Cardiac muscle cell (in vitro differentiated cells and primary cell): ENCODE measurements at regions not wholly inside any gene's neighbourhood (a gene's known extent, or its start where the extent isn't known, plus 50 kb on each side); places are given as distances from the start of the nearest gene placed in this dataset.

Source experiments
- DNase-seq, 2 donors: peaks; one replicate each; pipeline versions ENCODE4 v3.0.0 to v3.0.0-alpha.2; 2010 to 2017; ENCODE audit warnings: low read depth in 1 of 2, low spot score in 1 of 2
- H3K27ac ChIP-seq: fragments of 200-600 bp; sonication (generic); 2 replicates; pipeline ENCODE4 v1.5.1; 2016
- H3K27me3 ChIP-seq: fragments of 200-600 bp; sonication (generic); 2 replicates; pipeline ENCODE4 v1.6.0; 2016; ENCODE audit warnings: control low read depth
- H3K36me3 ChIP-seq: fragments of 200-600 bp; sonication (generic); 2 replicates; pipeline ENCODE4 v1.5.1; 2016; ENCODE audit warnings: control low read depth
- H3K4me1 ChIP-seq: fragments of 200-600 bp; sonication (generic); 2 replicates; pipeline ENCODE4 v1.8.1; 2017; ENCODE audit warnings: low read depth, mild to moderate bottlenecking, mixed run types
- H3K4me3 ChIP-seq: fragments of 200-600 bp; sonication (generic); 2 replicates; pipeline ENCODE4 v1.5.1; 2016; ENCODE audit warnings: mild to moderate bottlenecking
- H3K9me3 ChIP-seq: fragments of 200-600 bp; sonication (generic); 2 replicates; pipeline ENCODE4 v1.5.1; 2017; ENCODE audit warnings: low read depth, mild to moderate bottlenecking, control low read depth
- TF ChIP-seq, protein P1 (sequence below): IDR thresholded peaks from 2 replicates; pipeline ENCODE4 v1.5.1; 2012; ENCODE audit warnings: low read depth, mild to moderate bottlenecking, low read length

DNA sequence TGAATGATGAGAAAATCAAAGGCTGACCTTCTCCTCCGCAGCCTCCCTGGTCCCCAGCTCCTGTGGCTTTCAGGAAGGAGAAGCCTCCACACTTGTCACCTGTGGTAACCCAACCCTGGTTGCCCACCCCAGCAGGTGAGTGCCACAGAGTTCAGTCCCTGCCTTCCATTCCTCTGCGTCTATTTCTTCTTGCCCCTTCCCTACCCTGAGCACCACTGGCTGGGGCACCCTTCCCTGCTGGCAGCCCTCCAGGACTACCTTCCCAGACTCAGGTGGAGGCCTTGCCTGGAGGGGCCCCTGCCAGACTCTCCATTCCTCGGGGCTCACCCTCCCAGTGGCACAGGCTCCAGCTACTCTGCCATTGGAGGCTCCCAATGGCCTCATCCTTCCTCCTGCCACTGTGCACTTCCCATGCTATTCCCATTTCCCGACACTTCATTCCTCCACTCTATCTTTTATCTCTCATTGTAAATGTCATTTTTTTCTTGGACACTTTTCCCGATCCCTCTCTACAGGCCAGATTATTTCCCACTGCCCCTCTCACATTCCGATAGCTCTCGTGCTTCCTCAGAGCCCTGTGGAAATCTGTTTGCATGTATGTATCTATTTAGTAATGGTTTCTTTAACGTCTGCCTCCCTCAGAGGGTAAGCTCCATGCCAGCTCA is 90.6 kb upstream of the PCBD1 start:
- TF ChIP-seq, protein P1, sequence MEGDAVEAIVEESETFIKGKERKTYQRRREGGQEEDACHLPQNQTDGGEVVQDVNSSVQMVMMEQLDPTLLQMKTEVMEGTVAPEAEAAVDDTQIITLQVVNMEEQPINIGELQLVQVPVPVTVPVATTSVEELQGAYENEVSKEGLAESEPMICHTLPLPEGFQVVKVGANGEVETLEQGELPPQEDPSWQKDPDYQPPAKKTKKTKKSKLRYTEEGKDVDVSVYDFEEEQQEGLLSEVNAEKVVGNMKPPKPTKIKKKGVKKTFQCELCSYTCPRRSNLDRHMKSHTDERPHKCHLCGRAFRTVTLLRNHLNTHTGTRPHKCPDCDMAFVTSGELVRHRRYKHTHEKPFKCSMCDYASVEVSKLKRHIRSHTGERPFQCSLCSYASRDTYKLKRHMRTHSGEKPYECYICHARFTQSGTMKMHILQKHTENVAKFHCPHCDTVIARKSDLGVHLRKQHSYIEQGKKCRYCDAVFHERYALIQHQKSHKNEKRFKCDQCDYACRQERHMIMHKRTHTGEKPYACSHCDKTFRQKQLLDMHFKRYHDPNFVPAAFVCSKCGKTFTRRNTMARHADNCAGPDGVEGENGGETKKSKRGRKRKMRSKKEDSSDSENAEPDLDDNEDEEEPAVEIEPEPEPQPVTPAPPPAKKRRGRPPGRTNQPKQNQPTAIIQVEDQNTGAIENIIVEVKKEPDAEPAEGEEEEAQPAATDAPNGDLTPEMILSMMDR: no peak
- no peaks in the 10 kb centered on the region for H3K4me1 ChIP-seq
- H3K27ac ChIP-seq: no peak overlapping the region
- H3K9me3 ChIP-seq: no peaks in the 10 kb centered on the region
- H3K27me3 ChIP-seq: no peaks in the 10 kb centered on the region
- H3K4me3 ChIP-seq: no peak overlapping the region
- DNase-seq: no peak
- no peaks in the 10 kb centered on the region for H3K36me3 ChIP-seq

DNA sequence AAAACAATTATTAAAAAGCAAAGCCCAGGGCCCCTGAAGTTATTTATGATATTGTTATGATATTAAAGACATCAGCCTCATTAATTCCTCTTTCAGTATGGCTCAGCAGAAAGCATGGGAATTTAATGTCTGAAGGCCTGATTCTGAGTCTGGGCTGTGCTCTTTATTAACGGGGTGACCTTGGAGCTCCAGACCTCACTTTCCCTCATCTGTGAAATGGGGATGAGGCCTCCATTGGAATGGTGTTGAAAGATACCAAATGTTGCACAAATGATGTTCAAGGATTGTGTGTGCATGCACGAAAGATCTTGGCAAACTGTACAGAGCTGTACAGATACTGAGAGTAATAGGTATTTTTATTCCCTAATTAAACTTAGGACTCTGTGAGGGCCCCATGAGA is 92.3 kb upstream of the PCBD1 start:
- H3K27ac ChIP-seq: no peak overlapping the region
- H3K27me3 ChIP-seq: no peaks in the 10 kb centered on the region
- no peaks in the 10 kb centered on the region for H3K4me1 ChIP-seq
- TF ChIP-seq, protein P1: no peak
- H3K9me3 ChIP-seq: no peaks in the 10 kb centered on the region
- H3K4me3 ChIP-seq: no peak overlapping the region
- DNase-seq: no peak
- no peaks in the 10 kb centered on the region for H3K36me3 ChIP-seq

DNA sequence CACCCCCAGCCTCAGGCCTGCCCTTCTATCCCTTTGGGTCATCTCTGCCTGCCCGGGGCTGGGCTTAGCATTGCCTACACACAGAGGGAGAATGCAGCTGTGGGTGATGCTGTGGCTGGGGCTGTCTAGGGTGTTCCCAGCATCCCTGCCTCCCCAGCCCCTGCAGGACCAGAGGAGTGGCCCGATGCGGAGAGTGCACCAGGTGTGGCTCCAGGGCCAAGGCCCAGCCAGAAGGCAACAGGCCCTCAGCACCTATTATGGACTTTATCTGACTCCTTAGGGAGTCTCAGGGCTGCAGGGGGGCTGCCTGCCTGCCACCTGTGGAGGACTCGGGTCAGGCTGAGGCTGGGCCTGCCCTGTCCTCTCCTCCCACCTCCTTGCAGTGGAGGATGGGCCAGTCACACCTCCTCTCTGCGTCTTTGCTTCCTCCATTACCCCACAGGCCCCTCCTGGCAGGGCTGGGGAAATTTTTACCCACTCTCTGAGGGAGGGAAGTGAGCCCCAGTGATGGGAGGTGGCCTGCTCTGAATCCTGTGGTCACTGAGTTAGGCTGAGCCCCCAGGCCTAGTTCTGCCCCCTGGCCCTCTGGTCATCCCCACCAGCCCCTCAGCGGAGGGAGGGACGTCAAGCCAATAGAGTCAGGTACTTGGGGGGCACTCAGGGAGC is 92.9 kb upstream of the PCBD1 start:
- DNase-seq: no peak
- H3K27me3 ChIP-seq: no peaks in the 10 kb centered on the region
- H3K4me1 ChIP-seq: no peaks in the 10 kb centered on the region
- no peak overlapping the region for H3K4me3 ChIP-seq
- no peaks in the 10 kb centered on the region for H3K9me3 ChIP-seq
- no peaks in the 10 kb centered on the region for H3K36me3 ChIP-seq
- H3K27ac ChIP-seq: no peak overlapping the region
- TF ChIP-seq, protein P1: no peak

DNA sequence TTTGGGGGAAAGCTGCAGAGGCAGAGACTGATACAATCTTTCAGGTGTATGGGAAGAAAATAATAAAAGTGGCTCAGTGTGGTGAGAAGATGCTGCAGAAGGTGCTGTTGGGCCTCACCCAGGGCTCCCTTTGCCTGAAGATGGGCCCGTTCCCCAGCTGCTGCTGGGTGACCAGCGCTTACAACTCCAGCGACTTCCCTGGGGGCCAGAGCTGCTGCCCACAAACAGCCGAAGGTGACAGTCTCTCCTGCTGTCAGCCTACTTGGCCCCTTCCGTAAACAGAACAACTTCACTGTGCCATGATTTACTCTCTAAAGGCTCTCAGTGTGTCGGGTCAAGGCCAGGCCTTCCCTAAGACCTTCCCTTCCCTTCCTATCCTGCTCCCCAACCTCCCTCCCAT is 93.6 kb upstream of the PCBD1 start:
- H3K27me3 ChIP-seq: no peaks in the 10 kb centered on the region
- TF ChIP-seq, protein P1: no peak
- H3K36me3 ChIP-seq: no peaks in the 10 kb centered on the region
- no peak for DNase-seq
- H3K27ac ChIP-seq: no peak overlapping the region
- no peaks in the 10 kb centered on the region for H3K9me3 ChIP-seq
- H3K4me1 ChIP-seq: no peaks in the 10 kb centered on the region
- H3K4me3 ChIP-seq: no peak overlapping the region

DNA sequence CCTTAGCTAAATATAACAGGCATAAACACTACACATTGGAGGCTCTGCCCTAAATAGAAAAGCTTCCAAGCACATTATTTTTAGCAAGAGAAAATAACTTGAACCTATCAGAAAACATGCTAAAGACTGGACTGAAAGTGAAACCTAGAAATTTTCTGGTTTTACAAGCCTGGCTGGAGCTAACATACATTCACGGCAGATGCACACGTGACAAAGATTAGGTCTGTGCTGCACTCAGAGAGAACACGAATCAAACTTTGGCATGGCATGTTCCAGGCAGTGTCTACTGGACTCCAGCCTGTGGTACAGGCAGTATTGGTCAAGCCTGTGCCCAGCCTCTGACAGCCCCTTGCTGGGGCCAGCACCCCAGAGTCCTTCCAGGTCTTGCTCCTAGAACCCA is 94.1 kb upstream of the PCBD1 start:
- H3K27me3 ChIP-seq: no peaks in the 10 kb centered on the region
- no peaks in the 10 kb centered on the region for H3K4me1 ChIP-seq
- no peak for DNase-seq
- H3K4me3 ChIP-seq: no peak overlapping the region
- H3K36me3 ChIP-seq: no peaks in the 10 kb centered on the region
- TF ChIP-seq, protein P1: no peak
- H3K9me3 ChIP-seq: no peaks in the 10 kb centered on the region
- no peak overlapping the region for H3K27ac ChIP-seq
